Stimulated activated naive CD8-positive, alpha-beta T cell treated with anti-CD3 and anti-CD28 coated beads, Interleukin-15, Interleukin-2, amounts not matched to agents 100 U/mL and 50 U/mL, for 24 hours (primary cell): ENCODE measurements at regions not wholly inside any gene's neighbourhood (a gene's known extent, or its start where the extent isn't known, plus 50 kb on each side); places are given as distances from the start of the nearest gene placed in this dataset.
A peak's percentile ranks its signal among the peaks of the same experiment; 100 is the strongest.

ENCODE experiments used
- ATAC-seq: fragments of 150-1000 bp; cut with Tn5 transposase; one replicate; pipeline ENCODE4 v1.10.0; 2021
- DNase-seq: peaks from one replicate; pipeline ENCODE4 v3.0.0; 2021

DNA sequence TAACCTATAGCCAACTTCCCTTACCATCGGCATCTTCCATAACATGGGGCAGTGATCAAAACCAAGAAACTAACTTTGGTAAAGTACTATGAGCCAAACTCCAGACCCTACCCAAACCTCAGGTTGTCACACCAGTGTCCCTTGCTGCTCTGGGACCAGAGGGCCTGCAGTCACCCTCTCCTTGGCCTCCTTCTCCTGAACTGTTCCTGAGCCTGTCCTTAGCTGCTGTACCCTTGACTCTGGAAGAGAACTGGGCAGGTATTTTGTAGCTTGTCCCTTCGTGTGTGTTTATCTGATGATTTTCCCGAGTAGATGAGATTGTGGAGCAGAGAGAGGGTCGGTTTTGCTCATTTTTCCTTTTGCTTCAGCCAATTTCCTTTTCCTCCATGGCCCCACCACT lies 240.4 kb downstream of the SYK start:
- no peak for DNase-seq
- ATAC-seq, result no peak

DNA sequence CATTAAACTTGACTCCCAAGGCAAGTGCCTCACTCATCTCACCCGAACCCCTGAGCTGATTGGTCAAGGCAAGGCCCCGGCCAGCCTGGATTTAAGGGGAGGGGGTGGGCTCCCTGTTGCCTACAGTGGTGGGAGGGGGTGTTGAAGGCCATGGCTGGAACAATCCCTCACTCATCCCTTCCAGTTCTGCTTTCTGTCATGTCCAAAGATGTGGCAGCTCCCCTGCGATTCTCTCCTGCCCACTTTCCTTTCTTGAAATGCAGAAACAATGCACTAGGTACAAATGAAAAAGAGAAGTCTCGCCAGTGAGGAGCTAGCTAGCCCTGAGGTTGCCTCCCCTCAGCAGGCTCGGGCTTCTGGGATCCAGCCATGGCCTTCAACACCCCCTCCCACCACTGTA lies 240.9 kb downstream of the SYK start:
- no peak for ATAC-seq

DNA sequence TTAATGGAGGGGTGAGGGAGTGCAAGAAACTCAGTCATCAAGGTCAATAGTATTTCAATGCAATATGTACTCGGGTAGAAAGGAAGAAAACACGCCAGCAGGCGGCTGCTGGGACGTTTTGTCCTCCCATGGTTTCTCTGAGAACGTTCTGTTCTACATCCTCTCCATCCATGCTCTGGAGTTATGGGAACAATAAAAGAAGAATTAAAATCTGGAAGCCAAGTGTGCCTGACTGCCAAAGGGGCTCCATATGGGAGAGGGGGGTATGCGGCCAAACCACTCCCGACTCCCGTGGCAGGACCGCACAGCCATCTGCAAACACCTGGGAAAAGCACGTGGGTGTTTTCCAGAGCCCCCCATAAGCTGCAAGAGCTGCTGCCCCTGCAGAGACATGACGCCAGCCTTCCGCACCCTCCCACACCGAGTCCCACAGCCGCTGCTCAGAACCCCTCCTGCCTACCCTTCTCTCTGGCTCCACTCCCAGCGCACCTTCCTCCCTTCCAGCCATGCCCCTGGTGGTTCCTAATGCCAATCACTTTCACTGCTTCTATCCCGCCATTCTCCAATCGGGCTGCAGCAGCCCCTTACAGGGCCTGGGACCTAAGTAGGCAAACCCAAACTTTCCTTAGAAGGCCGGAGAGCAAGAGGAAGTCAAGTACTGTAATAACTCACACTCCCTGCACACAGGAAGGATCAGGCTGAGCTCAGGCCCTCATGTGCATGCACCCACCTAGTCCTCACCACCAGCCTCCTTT lies 241.6 kb downstream of the SYK start:
- DNase-seq, result no peak
- no peak for ATAC-seq

More for the DNA sequence above, 240.9 kb downstream of the SYK start:
- no peak for DNase-seq

DNA sequence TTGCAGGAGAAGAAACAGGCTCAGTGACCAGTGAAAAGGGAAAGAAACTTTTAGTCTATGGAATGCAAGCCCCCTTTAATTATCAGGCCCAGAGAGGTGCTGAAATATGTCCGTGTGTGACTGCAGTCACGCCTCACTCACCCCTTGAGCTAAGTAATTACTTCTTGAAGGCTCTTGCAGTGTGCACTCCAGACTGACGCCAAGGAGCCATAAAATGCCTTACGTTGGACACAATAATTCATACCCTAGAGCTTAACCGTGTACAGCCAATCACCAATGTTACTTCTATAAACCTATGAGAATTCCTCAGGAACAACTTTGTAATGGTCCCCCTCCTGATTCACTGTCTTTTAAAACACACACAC lies 242.2 kb downstream of the SYK start:
- no peak for ATAC-seq
- DNase-seq, result no peak

DNA sequence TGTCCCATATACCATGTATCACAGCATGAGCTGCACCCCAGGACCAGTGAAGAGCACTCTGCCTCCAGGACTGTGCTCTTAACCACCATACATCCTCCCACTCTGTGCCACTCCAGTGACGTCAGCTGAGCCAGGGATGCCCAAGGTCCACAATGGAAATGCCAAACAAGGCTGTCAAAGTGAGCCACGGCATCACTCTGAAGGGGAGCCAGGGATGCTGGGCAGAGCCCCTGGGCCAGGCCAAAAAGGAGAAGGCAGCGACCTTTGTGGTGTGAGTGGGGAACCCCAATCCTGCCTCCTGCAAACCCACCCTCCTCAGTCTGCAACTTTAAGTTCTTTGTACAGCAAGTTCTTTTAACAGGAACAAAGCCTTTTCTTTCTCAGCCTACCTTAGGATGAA lies 242.7 kb downstream of the SYK start:
- DNase-seq, result peak; percentile 35
- ATAC-seq, result peak; percentile 10

DNA sequence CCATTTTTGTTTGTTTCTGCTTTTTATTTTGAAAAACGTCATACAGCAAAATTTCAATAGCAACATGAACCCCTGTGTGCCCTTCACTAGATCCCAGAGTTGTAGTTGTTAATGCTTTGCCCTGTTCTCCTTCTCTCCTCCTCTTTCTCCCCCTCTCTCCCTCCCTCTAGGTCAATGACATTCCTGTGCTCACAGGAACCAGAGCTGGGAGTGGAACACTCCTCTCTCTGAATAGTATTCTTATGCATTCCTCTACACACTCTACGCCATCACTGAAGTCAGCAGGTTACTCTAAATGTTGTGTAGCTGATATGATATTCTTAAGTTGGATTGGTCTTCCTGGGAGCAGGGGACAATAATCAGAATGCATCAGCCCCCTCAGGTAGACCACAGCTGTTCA lies 243.4 kb downstream of the SYK start:
- no peak for DNase-seq
- ATAC-seq, result no peak

DNA sequence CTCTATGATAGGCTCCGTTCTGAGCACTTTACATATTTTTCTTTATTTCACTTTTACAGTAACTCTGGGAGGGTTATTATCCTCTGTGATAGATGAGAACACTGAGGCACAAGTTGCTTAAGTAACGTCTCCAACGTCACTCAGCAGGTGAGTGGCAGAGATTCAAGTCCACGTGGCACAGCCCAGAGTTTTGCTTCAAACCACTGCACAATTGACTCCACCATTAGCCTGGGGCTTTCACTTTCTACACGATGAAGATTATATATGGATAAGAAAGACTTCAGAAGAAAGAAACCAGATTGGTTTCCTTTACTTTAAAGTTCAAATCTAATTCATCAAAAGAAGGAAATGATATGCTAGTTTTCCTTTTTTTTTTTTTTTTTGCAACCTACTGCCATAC lies 245.9 kb downstream of the SYK start:
- DNase-seq (peak; percentile 59), ATAC-seq (peak; percentile 80)

DNA sequence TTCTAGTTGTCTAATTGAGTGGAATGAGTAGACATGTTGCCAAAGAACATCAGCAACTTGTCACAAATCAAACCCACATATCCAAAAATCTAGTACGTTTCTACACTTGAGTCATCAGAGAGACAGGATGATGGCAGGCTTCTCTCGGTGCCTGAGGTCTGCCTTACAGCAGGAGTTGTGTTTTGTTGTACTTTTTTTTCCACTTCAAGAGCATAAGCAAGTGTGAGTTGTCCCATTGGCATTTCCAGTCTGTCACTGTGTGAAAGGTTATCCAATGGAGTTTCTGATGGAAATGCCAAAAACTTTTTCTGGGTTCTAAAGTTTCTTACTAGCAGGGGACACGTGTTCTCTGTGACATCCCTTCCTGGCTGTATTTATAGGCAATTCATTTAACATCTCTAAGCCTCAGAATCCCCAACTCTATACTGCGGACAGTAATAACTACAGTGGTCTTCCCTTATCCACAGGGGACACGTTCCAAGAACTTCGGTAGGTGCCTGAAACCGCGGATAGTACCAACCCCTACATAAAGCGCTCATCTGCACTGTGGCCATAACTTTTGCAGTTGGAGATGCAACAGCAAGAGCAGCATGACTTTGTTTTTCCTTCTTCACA lies 246.5 kb downstream of the SYK start:
- peak; percentile 84 for ATAC-seq
- DNase-seq, result peak; percentile 53

DNA sequence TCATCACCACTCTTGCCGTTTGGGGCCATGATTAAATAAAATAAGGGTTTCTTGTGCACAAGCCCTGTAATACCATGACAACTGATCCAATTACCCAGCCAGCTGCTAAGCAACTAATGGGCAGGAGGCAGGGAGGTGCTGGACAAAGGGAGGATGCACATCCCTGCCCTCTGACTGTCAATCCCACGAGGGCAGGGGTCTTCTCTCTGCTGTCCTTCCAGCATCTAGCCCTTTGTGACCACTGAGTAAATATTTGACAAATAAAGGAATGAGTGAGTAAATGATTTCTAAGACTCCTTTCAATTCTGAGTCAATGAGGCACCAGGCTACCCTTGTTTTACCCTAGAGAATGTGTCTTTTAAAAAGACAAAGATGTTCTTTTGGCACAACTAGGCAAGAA lies 247.1 kb downstream of the SYK start:
- no peak for DNase-seq
- ATAC-seq, result no peak

DNA sequence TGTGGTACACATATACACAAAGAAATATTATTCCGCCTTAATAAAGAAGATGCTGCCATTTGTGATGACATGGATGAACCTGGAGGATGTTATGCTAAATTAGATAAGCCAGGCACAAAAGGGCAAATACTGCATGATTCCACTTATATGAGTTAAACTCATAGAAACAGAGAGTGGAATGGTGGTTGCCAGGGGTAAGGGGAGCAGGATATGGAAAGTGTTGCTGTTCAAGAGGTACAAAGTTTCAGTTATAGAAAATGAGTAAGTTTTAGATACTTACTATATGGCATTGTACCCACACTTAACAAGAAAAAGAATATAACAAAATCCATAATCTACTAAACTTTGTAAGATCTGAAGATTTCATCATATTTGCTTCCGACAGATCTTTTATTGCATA lies 252.2 kb downstream of the SYK start:
- peak; percentile 91 for ATAC-seq
- DNase-seq, result peak; percentile 10

DNA sequence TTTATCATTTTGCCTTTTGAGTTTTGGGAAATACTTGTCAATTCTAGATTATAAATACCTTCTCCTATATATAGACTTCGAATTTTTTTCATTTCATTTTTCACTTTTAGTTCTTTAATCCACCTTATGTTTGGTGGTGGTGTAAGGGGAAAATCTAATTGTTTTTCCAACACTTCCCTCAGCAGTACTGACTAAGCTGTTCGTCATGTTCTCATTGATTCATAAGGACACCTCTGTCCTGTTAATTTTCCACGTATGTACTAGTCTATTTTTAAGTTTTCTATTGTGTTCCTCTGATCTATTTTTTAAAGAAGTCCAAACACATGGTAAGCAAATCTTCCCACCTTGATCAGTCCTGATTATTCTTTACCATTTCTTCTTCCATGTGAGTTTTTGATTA lies 254.2 kb downstream of the SYK start:
- DNase-seq (no peak), ATAC-seq (peak; percentile 57)

DNA sequence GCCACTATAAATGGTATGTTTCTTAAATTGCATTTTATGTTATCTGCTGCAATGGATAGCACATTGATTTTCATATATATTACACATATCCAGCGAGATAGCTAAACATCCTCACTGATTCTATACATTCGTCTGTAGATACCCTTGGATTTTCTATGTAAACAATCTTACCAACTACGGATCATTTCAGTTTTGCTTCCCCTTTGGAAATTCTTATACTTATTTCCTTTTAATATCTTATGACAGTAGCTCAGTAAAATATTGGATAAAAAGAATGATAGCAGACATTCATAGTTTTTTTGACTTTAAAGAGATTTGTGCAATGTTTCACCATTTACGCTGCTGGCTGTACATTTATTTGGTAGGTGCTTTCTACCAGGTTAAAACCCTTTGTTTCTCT lies 254.9 kb downstream of the SYK start:
- DNase-seq (no peak), ATAC-seq (no peak)

DNA sequence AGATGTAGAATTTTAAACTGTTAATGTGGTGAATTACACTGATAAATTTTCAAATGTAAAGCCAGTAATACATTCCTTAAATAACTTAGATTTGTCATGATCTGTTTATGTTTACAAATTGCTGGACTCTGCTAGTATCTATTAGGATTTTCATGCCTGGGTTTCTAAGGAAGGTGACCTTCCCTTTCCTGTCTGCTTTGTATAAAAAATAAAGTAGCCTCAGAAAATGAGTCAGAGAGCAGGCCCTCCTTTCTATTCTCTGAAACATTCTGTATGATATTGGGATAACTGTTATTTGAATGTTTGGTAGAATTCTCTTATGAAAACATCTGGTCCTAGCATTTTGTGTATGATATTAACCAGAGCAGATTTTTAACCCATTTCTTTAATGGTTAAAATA lies 255.3 kb downstream of the SYK start:
- no peak for ATAC-seq
- DNase-seq, result no peak

DNA sequence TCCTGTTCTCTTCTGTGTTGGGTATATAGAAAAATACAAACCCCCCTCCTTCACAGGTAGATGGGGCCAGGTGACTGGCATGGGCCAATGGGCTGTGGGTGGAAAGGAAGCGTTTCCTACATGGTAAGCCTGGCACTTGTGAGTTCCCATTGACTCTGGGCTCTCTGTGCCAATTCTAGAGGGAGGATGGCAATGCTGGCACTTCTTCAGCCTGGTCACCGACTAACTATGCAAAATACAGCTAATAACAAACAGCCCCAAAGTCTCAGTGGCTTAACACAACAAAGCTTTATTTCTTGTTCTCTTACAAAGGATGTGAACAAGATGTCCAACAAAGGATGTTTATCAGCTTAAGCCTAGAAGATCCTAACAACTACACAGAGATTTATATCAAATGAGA lies 258.1 kb downstream of the SYK start:
- no peak for DNase-seq

DNA sequence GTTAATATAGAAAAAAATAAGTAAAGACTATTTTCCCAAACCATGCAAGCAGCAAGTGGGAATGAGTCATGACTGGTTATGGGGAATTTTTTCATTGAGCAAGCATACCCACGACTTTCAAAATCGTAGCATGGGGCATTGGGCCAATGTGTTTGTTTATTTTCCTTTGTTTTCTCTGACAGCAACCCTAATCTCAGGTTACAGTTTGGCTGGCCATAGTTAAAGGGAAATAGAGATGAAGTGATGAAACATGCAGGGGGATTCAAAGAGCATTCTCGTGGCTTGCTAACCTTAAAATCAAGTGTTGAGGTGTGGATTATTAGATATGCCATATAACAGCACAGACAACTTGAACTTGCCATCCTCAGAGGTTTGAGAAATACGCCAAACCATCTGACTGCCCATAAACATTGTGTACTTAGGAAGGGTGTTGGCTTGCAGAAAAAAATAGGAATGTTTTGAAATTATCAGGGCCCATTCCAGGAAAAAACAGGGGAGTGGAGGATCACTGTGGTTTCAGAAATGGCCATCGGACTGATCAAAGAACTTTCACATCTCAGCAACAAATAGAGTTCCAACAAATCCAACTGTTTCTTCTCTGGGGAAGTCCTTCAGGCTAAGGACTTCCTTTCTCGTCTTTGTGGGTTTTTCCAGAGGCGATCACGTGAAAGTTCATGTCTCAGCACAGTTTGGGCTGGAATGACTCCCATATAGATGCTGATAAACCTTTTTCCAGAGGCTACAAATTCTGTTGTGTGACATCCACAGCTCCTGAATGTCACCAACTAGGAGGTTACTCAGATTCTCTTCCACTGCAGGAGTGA lies 259.1 kb downstream of the SYK start:
- ATAC-seq (peak; percentile 58), DNase-seq (no peak)

More for the DNA sequence above, 258.1 kb downstream of the SYK start:
- ATAC-seq, result no peak

DNA sequence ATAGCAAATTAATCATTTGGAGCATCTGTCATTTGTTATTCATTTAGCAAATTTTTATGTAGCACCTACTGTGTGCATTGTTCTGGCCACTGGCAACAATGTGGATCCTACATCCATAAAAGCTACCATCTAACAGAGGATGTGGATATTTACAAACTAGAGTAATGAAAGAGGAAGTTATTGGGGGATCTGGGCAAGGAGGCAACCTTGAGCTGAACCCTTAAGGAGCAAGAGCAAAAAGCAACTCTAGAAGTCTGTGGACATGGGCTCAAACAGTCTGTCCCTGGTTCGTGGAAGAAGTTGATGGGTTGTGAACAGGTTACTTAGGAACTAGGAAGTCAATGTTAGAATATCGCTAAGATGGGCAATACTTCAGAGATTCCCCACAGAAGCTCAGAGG lies 259.9 kb downstream of the SYK start:
- ATAC-seq (no peak), DNase-seq (no peak)

DNA sequence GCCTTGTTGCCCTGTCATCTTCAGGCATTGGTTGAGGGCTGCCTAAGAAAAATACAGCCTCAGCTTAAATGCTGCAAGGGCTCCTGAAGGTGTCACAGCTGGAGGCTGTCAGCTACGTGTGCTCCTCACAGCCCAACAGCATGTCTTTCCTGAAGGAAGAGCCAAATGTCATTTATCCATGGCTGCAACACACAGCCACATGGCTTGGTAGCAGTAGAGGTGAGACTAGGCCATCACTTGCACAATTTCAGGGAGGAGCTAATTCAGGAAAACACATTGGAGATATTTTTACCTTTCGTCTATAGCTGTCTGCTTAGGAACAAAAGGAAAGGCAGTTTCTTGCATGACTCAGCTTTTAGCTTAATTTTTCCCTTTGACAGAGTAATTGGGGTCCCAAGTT lies 260.7 kb downstream of the SYK start:
- ATAC-seq, result no peak
- DNase-seq, result no peak

DNA sequence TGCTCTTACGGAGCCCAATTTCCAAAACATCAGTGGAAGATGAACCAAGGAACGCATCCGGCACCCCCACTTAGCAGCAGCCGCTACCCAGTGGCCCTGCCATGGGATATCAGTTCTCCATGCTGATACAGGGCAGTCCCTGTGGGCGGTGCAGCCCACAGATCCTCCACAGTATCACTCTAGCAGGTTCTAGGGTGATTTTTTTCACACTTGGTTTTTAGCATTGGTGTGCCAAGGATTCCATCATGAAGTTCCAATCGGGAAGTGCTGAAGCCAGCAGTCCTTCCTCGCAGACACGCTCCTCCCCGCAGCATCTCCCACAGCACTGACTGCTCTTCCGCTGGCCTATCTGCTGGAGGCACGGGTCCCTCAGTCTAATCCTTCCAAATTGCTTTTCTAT lies 261.9 kb downstream of the SYK start:
- ATAC-seq (no peak), DNase-seq (no peak)

DNA sequence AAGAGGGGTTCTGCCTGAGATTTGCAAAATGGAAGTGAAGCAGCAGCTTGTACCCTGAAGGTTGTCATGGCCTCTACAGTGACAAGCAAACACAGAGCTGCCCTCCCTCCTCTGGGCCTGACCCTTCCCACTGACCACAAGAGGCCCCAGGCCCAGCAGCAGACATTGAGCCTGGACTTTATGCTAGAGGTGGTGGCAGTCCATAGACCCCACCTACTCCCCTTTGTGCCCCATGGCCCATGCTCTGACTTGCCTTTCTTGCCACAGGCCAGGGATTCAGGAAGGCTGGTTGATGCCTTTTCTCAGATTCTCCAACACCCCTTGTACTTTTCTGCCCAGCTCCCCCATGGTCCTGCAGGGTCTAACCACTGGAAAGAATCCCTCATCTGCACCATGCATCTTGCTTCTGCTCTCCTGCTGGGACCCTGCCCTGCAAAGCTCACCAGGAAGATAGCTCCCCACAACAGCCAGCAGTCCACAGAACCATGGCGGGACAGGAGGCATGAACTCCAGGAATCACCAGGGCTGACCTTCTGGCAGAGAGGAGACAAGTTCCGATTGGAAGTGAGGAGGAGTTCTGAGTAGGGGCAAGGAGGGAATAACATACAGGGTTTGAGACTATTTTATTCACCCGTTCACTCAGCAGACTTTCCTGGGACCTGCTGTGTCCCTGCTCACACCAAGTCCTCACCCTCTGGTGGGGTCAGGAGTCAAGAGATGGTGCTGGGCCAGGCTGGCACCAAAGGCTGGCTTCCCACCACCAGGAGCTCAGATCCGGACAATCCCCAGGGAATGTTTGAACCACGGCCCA lies 263.8 kb downstream of the SYK start:
- ATAC-seq (no peak), DNase-seq (no peak)

DNA sequence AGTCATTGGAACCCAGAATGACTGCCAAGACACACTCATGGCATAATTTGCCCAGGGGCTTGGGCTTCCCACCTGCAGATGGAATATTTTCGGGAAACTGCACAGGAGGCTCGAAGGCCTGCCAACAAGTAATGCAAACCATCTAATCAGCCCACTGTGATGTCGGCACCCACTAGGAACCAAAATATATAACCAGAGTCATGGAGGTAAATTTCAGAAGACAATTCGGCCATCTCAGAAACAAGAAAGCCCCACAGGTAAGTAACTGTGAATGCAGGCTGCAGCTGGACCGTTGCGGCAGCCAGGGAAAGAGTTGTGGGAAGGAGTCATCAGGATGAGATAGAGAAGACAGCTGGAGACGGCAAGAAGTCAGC lies 264.4 kb downstream of the SYK start:
- no peak for DNase-seq
- ATAC-seq, result no peak

DNA sequence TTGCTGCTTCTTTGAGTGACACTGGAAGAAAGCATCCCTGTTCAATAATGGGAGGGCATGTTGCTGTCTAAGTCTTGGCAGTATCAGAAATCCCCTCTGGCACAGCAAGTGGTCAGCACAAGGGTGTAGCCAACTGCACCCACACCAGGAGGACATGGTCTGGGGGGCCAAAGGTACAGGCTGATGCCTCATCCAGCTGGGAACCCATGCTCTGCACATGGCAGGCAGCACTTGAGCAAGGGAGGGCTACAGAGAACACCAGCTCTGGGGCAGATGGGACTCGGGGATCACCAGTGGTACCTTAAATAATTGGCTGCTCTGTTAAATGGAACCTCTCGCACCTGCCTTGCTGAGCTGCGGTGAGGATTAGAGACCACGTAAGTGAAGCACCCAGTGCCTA lies 265.2 kb downstream of the SYK start:
- DNase-seq (no peak), ATAC-seq (no peak)

DNA sequence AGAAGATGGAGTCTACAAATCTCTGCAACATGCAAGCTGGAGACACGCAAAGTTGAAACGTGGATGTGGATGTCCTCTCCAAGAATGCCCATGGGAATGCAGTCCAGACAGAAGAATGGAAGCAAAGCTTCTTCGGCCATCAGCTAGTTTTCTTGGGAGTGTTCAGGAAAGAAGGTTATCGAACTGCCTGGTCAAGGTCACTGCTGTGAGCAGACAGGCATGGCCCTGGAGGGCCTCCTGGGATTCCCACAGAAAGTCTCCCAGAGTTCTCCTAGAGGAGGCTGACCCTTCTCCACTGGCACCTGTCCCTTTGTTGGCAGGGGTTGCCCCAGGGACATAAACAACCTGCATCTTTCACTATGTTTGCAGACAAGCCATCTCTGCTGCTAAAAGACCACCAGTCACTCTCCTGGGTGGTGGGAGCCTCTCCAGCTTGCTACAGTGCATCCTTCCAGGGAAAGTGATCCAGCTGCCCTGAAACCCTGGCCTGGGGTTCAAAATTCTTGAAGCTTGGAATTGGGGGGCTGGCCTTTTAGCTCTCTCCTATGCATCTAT lies 265.8 kb downstream of the SYK start:
- ATAC-seq (no peak), DNase-seq (no peak)
